GM12865 (cell line): ENCODE measurements at regions not wholly inside any gene's neighbourhood (a gene's known extent, or its start where the extent isn't known, plus 50 kb on each side); places are given as distances from the start of the nearest gene placed in this dataset.

ENCODE experiments used
- DNase-seq: peaks from one replicate; pipeline ENCODE4 v3.0.0; 2010; ENCODE audit warnings: low read depth
- H3K4me3 ChIP-seq: 2 replicates; pipeline ENCODE4 v1.5.1; 2011; ENCODE audit warnings: mild to moderate bottlenecking, low read depth, low read length, control low read depth
- TF ChIP-seq, protein P1 (sequence below): IDR thresholded peaks from 2 replicates; pipeline ENCODE4 v1.5.1; 2011; ENCODE audit warnings: low read length, control low read depth, low read depth, inconsistent platforms; ENCODE audit not compliant: insufficient read depth; ENCODE audit errors: missing control alignments

DNA sequence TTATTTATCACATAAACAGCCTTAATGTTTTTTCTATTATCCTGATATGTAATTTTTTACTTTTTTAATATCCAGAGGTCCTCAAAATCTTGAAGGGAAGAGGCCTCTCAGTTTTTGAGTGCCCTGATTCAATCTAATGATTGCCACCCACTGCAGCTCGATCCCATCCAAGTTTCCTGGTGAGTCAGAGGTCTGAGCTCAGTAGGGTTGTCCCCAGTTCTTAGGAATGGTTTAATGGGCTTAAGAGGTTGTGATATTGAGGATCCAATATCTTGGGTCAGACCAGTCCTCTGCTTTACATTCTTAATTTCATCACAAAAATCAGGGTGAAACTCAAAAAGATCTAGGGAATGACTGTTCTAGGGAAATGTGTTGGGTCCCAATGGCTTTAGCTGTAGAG is 238.5 kb downstream of the NSUN3 start:
- DNase-seq, result no peak
- TF ChIP-seq, protein P1, sequence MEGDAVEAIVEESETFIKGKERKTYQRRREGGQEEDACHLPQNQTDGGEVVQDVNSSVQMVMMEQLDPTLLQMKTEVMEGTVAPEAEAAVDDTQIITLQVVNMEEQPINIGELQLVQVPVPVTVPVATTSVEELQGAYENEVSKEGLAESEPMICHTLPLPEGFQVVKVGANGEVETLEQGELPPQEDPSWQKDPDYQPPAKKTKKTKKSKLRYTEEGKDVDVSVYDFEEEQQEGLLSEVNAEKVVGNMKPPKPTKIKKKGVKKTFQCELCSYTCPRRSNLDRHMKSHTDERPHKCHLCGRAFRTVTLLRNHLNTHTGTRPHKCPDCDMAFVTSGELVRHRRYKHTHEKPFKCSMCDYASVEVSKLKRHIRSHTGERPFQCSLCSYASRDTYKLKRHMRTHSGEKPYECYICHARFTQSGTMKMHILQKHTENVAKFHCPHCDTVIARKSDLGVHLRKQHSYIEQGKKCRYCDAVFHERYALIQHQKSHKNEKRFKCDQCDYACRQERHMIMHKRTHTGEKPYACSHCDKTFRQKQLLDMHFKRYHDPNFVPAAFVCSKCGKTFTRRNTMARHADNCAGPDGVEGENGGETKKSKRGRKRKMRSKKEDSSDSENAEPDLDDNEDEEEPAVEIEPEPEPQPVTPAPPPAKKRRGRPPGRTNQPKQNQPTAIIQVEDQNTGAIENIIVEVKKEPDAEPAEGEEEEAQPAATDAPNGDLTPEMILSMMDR, result no peak
- no peak overlapping the region for H3K4me3 ChIP-seq

DNA sequence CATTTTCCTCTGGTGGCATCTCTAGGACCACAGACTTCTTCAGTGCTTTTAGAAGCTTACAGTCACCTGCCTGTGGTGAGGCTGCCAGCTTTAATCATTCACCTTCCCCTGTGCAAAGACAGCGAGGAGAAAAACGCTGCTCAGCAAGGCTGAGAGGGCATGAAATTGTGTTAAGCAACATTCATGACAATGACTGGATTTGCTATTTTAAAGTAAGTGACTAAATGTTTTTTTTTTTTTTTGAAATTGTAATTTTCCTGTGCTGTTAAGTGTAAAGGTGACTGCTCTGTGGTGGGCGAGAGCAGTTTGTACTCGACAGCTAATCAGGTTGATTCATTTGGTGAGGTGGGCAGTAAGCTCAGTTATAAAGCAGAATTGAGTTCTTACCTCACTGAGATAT is 240.4 kb downstream of the NSUN3 start:
- TF ChIP-seq, protein P1, result no peak
- H3K4me3 ChIP-seq, result no peak overlapping the region
- DNase-seq, result no peak

DNA sequence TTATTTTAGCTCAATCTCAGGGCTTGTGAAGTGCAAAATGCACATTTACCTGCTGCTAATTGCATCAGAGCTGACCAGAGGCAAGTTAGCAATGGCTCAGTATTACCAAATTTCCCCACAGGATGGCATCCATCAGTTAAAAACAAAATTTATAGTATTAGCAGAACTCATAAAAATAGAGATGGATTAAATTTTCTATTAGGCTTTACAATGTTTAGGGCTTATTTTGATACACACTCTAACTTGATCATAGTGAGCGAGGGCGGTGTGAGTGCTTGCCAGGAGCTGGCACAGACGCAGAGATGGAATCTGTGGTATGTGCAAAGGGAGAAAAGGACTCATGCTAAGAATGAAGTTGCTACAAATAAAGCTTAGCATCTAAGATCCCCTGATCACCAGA is 241.0 kb downstream of the NSUN3 start:
- TF ChIP-seq, protein P1, result no peak
- DNase-seq, result no peak
- H3K4me3 ChIP-seq, result no peak overlapping the region

DNA sequence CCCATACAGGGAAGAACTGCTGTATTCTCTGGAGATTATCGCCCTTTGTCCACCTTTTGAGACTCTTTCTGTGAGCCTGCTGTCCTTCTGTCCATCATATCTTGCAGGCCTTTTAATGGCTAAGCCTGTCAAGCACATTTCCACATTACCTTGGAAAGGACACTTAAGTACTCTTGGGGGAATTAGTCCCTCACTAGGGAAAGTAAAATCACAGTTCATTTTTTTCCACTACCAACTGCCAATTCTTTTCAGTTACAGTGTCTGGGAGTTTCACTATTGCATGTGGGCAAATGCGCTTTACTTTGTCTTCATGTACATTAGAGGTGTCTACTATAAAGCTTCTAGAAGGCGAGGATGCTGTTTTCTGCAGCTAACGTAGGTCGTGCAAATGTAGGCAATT is 242.1 kb downstream of the NSUN3 start:
- TF ChIP-seq, protein P1, result no peak
- H3K4me3 ChIP-seq, result no peak overlapping the region
- no peak for DNase-seq

DNA sequence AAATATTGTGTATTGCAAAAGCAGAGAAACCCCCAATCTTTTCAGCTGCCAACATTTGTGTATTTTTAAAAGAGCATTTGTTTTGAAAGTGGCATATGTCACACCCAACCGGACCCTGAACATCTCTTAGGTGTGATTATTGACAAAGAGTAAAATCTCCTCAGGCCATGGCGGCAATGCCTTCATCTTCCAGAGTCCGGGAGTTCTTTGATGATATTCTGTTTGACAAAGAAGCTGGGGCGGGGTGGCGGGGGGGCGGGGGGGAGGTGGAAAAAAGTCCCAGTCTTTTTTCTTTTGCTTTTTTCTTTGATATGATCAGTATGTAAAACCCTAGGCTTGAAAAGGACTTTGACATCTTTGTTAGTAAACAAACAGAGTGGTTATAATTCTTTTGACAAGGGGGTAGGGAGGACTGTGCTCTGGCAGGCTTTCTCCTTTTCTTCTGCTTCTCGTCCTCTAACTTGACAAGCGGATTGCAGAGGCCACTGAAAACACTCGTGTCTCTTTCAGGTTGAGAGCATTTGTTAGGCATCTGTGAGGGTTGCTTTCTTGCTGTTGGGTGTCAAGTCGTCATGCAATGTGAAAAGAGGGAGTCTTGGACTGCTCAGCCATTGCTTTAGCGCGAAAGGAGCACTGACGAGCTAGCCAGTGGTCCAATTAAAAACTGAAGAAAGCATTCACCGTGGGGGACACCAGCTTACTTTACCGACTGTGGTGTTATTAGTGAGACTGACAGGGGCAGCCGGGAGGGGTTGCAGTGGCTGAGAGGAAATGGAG is 243.2 kb downstream of the NSUN3 start:
- TF ChIP-seq, protein P1, result no peak
- DNase-seq, result no peak
- H3K4me3 ChIP-seq, result no peak overlapping the region

DNA sequence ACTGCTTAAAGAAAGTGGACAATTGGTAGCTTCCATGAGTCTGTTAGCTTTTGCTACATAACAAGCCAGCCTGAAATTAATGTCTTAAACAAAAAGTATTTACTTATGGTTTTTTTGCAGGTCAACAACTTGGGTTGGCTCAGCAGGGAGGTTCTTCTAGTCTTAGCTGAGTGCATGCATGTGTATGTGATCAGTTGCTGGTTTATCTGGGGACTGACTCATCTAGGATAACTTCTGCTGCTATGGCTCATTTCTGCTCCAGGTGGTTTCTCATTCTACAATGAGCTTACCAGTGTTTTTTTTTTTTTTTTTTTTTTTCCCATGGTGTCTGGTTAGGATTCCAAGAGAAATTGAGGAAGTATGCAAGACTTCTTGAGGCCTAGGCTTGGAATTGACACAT is 244.7 kb downstream of the NSUN3 start:
- no peak overlapping the region for H3K4me3 ChIP-seq
- TF ChIP-seq, protein P1, result no peak
- DNase-seq, result no peak

DNA sequence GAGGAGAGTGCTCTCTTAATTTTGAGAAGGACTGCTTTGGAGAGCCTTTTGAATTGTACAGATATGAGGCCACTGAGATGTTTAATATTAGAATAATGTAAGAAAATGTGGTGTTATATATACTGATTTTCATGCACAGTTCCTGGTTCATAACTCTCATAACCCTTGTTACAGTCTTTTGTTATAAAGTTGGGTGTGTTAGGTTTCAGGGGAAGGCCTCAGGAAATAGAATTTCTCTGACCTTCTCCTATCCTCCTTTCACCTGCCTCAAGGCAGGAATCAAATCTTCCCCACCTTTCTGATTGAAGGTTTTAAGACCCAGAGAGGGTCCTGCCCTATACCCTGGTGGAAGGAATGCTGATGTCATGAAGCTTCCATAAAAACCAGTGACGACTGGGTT is 245.9 kb downstream of the NSUN3 start:
- no peak overlapping the region for H3K4me3 ChIP-seq
- TF ChIP-seq, protein P1, result no peak
- no peak for DNase-seq
